IMR-90 (cell line): ENCODE measurements at regions not wholly inside any gene's neighbourhood (a gene's known extent, or its start where the extent isn't known, plus 50 kb on each side); places are given as distances from the start of the nearest gene placed in this dataset.

Experiments used
- ATAC-seq: fragments of 200-7000 bp; cut with Tn5 transposase; 2 replicates; pipeline ENCODE4 v1.9.1; 2020; ENCODE audit warnings: low read depth, mild to moderate bottlenecking, moderate library complexity
- BruUV-seq: library from RNA; stranded (reverse); fragments of 400-500 nt; replicated peaks from 2 replicates; lab custom pipeline; 2021; lab: Mats Ljungman, UMichigan
- CTCF ChIA-PET: fragments of 300-600 bp; formaldehyde crosslinking; extraction: SDS; loops from one replicate; lab custom pipeline; 2021; ENCODE audit warnings: antibody characterized with exemption; lab: Yijun Ruan, JAX
- POLR2A ChIA-PET: fragments of 300-600 bp; sonication (Branson Sonifier 250); formaldehyde crosslinking; loops from one replicate; lab custom pipeline; 2022; ENCODE audit warnings: antibody characterized with exemption; ENCODE audit not compliant: unreplicated experiment; lab: Charles Lee
- DNase-seq: peaks from one replicate; pipeline ENCODE4 v3.0.0; 2013
- H2AFZ ChIP-seq: replicated peaks from 2 replicates; pipeline ENCODE3; 2013; ENCODE audit warnings: low read length, mild to moderate bottlenecking; ENCODE audit not compliant: poor library complexity
- H2AK5ac ChIP-seq: 2 replicates; pipeline ENCODE4 v1.6.1; 2013; ENCODE audit warnings: low read depth, low read length, inconsistent platforms
- H2AK9ac ChIP-seq: replicated peaks from 2 replicates; pipeline ENCODE3; 2013; ENCODE audit warnings: mild to moderate bottlenecking, low read depth, low read length, moderate library complexity; ENCODE audit not compliant: poor library complexity
- H2BK120ac ChIP-seq: 2 replicates; pipeline ENCODE4 v1.6.1; 2013; ENCODE audit warnings: low read depth, low read length, inconsistent platforms
- H2BK15ac ChIP-seq: 3 replicates; pipeline ENCODE4 v1.6.1; 2013; ENCODE audit warnings: low read depth, low read length, inconsistent platforms
- H2BK20ac ChIP-seq: 2 replicates; pipeline ENCODE4 v1.6.1; 2013; ENCODE audit warnings: low read depth, mild to moderate bottlenecking, inconsistent platforms, low read length, moderate library complexity
- H2BK5ac ChIP-seq: 2 replicates; pipeline ENCODE4 v1.6.1; 2013; ENCODE audit warnings: mild to moderate bottlenecking, low read depth, low read length, inconsistent platforms; ENCODE audit not compliant: poor library complexity, severe bottlenecking
- H3K14ac ChIP-seq: replicated peaks from 2 replicates; pipeline ENCODE4 v1.6.1; 2013; ENCODE audit warnings: low read depth, low read length, inconsistent platforms
- H3K18ac ChIP-seq: 2 replicates; pipeline ENCODE4 v1.6.1; 2013; ENCODE audit warnings: low read depth, low read length, control low read depth
- H3K23ac ChIP-seq: 2 replicates; pipeline ENCODE4 v1.6.1; 2013; ENCODE audit warnings: low read depth, low read length, inconsistent platforms
- H3K27ac ChIP-seq: 2 replicates; pipeline ENCODE4 v1.5.1; 2013; ENCODE audit warnings: mild to moderate bottlenecking, control low read depth, low read length; ENCODE audit not compliant: insufficient read depth
- H3K27me3 ChIP-seq: 2 replicates; pipeline ENCODE4 v1.6.1; 2013; ENCODE audit warnings: low read length; ENCODE audit not compliant: control insufficient read depth, insufficient read depth
- H3K36me3 ChIP-seq: 2 replicates; pipeline ENCODE4 v1.6.1; 2013; ENCODE audit warnings: low read length, mixed read lengths; ENCODE audit not compliant: control insufficient read depth, insufficient read depth
- H3K4ac ChIP-seq: 2 replicates; pipeline ENCODE4 v1.6.1; 2013; ENCODE audit warnings: low read depth, low read length, inconsistent platforms
- H3K4me1 ChIP-seq: 2 replicates; pipeline ENCODE4 v1.6.1; 2013; ENCODE audit warnings: low read length, mixed read lengths; ENCODE audit not compliant: control insufficient read depth, insufficient read depth
- H3K4me2 ChIP-seq: 2 replicates; pipeline ENCODE4 v1.6.1; 2013; ENCODE audit warnings: low read depth, mild to moderate bottlenecking, control low read depth, low read length, moderate library complexity
- H3K4me3 ChIP-seq: 2 replicates; pipeline ENCODE4 v1.5.1; 2013; ENCODE audit warnings: low read depth, mild to moderate bottlenecking, control low read depth, low read length, moderate library complexity; ENCODE audit not compliant: insufficient read depth
- H3K56ac ChIP-seq: 2 replicates; pipeline ENCODE4 v1.6.1; 2013; ENCODE audit warnings: low read length, inconsistent platforms; ENCODE audit not compliant: insufficient read depth; ENCODE audit errors: extremely low read depth
- H3K79me1 ChIP-seq, 2 experiments: 2 replicates each; pipeline ENCODE4 v1.6.1; 2013; ENCODE audit warnings: low read length in 2 of 2, inconsistent platforms in 1 of 2, low read depth in 1 of 2
- H3K9ac ChIP-seq: 2 replicates; pipeline ENCODE4 v1.6.1; 2013; ENCODE audit warnings: low read depth, low read length, control low read depth
- H3K9me1 ChIP-seq: 2 replicates; pipeline ENCODE4 v1.6.1; 2013; ENCODE audit warnings: low read length, inconsistent platforms; ENCODE audit not compliant: insufficient read depth
- H3K9me3 ChIP-seq: 2 replicates; pipeline ENCODE4 v1.6.1; 2013; ENCODE audit warnings: low read length; ENCODE audit not compliant: control insufficient read depth, insufficient read depth
- H4K20me1 ChIP-seq: 2 replicates; pipeline ENCODE4 v1.6.1; 2013; ENCODE audit warnings: low read length, inconsistent platforms; ENCODE audit not compliant: insufficient read depth
- H4K5ac ChIP-seq: 2 replicates; pipeline ENCODE4 v1.6.1; 2013; ENCODE audit warnings: mild to moderate bottlenecking, low read depth, low read length, control low read depth
- H4K8ac ChIP-seq, 2 experiments: 2 replicates each; pipeline ENCODE4 v1.6.1; 2013; ENCODE audit warnings: low read depth in 2 of 2, low read length in 2 of 2, control low read depth in 1 of 2, inconsistent platforms in 1 of 2
- H4K91ac ChIP-seq: 2 replicates; pipeline ENCODE4 v1.6.1; 2013; ENCODE audit warnings: low read depth, low read length, inconsistent platforms; ENCODE audit not compliant: insufficient read depth
- BHLHE40 ChIP-seq: fragments of 150-350 bp; IDR thresholded peaks from 2 replicates; pipeline ENCODE4 v1.6.1; 2016; ENCODE audit warnings: mild to moderate bottlenecking, low read depth, low read length
- CEBPB ChIP-seq: IDR thresholded peaks from 2 replicates; pipeline ENCODE4 v1.6.1; 2012; ENCODE audit warnings: low read depth, low read length, improper control_type of control experiment
- CHD1 ChIP-seq: IDR thresholded peaks from 2 replicates; pipeline ENCODE4 v1.6.1; 2012; ENCODE audit warnings: low read depth, low read length, improper control_type of control experiment
- FOS ChIP-seq: fragments of 150-350 bp; IDR thresholded peaks from 2 replicates; pipeline ENCODE4 v1.6.1; 2016; ENCODE audit warnings: low read depth, low read length
- MAFK ChIP-seq: IDR thresholded peaks from 2 replicates; pipeline ENCODE4 v1.6.1; 2012; ENCODE audit warnings: low read depth, low read length, improper control_type of control experiment
- MAZ ChIP-seq: IDR thresholded peaks from 2 replicates; pipeline ENCODE4 v1.6.1; 2012; ENCODE audit warnings: low read depth, mild to moderate bottlenecking, low read length, improper control_type of control experiment, moderate library complexity, borderline replicate concordance
- MXI1 ChIP-seq: IDR thresholded peaks from 2 replicates; pipeline ENCODE4 v1.6.1; 2012; ENCODE audit warnings: low read depth, mild to moderate bottlenecking, low read length, moderate library complexity, borderline replicate concordance
- NFE2L2 ChIP-seq: fragments of 150-350 bp; IDR thresholded peaks from 2 replicates; pipeline ENCODE4 v1.6.1; 2016; ENCODE audit warnings: low read depth, mild to moderate bottlenecking, low read length
- POLR2A ChIP-seq: IDR thresholded peaks from 2 replicates; pipeline ENCODE4 v1.6.1; 2012; ENCODE audit warnings: mild to moderate bottlenecking, low read depth, low read length
- RAD21 ChIP-seq: IDR thresholded peaks from 2 replicates; pipeline ENCODE4 v1.6.1; 2012; ENCODE audit warnings: low read length, improper control_type of control experiment
- RCOR1 ChIP-seq: IDR thresholded peaks from 2 replicates; pipeline ENCODE4 v1.6.1; 2012; ENCODE audit warnings: mild to moderate bottlenecking, low read length, improper control_type of control experiment; ENCODE audit not compliant: insufficient replicate concordance
- RFX5 ChIP-seq: IDR thresholded peaks from 2 replicates; pipeline ENCODE4 v1.8.0; 2012; ENCODE audit warnings: low read depth, mild to moderate bottlenecking, low read length, moderate library complexity
- SMC3 ChIP-seq: fragments of 150-350 bp; IDR thresholded peaks from 2 replicates; pipeline ENCODE4 v1.6.1; 2016; ENCODE audit warnings: low read depth, mild to moderate bottlenecking, antibody characterized with exemption, low read length, moderate library complexity
- dilution Hi-C: fragments of 300-500 bp; cut with HindIII; formaldehyde crosslinking; loops from one replicate; pipeline ENCODE4 v1.14.3; 2018; ENCODE audit warnings: low sequenced_read_pairs; ENCODE audit not compliant: unreplicated experiment
- in situ Hi-C: fragments of 300-500 bp; cut with MboI; formaldehyde crosslinking; loops from 3 replicates; pipeline ENCODE4 v1.14.3; 2019; ENCODE audit warnings: low sequenced_read_pairs, inconsistent platforms, mixed read lengths
- intact Hi-C: fragments of 100-400 bp; cut with micrococcal nuclease; formaldehyde crosslinking; loops from 2 replicates; pipeline ENCODE4 v1.10.0; 2022
- TF ChIP-seq, protein P1 (sequence below): conservative IDR thresholded peaks from 2 replicates; pipeline ENCODE4 v1.5.1; 2012; ENCODE audit warnings: mild to moderate bottlenecking, low read depth, low read length, improper control_type of control experiment
- TF ChIP-seq, protein P2 (sequence below): fragments of 150-350 bp; IDR thresholded peaks from 2 replicates; pipeline ENCODE4 v1.6.1; 2017; ENCODE audit warnings: mild to moderate bottlenecking, antibody characterized with exemption, low read length, low read depth
- TF ChIP-seq, protein P3 (sequence below): fragments of 150-350 bp; IDR thresholded peaks from 2 replicates; pipeline ENCODE4 v1.6.1; 2016; ENCODE audit warnings: low read depth, mild to moderate bottlenecking, low read length, moderate library complexity, borderline replicate concordance

DNA sequence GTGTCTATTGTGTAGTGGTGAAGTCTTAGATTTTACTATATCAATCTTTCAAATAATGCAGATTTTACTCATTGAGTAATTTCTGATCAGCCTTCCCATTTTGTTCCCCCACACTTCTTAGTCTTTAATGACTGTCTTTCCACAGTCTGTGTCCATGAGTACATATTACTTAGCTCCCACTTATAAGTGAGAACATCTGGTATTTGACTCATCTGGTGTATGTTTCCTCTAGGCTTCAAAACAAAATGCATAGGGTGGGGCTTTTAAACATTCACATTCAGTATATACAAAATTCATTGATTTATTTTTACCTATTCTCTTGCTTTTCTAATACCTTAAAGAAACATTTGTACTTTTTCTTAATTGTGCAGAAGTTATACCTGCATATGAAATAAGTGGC is 513.0 kb downstream of the MTRR start:
- CTCF ChIA-PET: no interaction called here
- ATAC-seq: no peak
- H3K56ac ChIP-seq: no peak overlapping the region
- H2BK20ac ChIP-seq: no peak overlapping the region
- in situ Hi-C loops (no loop called here), dilution Hi-C loops (no loop called here), intact Hi-C loops (no loop called here)
- no peak overlapping the region for H2AFZ ChIP-seq
- H3K9me1 ChIP-seq: no peaks in the 10 kb centered on the region
- no peaks in the 10 kb centered on the region for H4K20me1 ChIP-seq
- POLR2A ChIA-PET: no interaction called here
- no peaks in the 10 kb centered on the region for H3K27me3 ChIP-seq
- H3K4ac ChIP-seq: no peak overlapping the region
- no peaks in the 10 kb centered on the region for H3K79me1 ChIP-seq
- BruUV-seq: no TSS peak
- H2BK120ac ChIP-seq: no peak overlapping the region
- H3K23ac ChIP-seq: no peak overlapping the region
- no peaks in the 10 kb centered on the region for H3K4me1 ChIP-seq
- TF ChIP-seq NFE2L2: no peak
- TF ChIP-seq MXI1: no peak
- TF ChIP-seq, protein P1, sequence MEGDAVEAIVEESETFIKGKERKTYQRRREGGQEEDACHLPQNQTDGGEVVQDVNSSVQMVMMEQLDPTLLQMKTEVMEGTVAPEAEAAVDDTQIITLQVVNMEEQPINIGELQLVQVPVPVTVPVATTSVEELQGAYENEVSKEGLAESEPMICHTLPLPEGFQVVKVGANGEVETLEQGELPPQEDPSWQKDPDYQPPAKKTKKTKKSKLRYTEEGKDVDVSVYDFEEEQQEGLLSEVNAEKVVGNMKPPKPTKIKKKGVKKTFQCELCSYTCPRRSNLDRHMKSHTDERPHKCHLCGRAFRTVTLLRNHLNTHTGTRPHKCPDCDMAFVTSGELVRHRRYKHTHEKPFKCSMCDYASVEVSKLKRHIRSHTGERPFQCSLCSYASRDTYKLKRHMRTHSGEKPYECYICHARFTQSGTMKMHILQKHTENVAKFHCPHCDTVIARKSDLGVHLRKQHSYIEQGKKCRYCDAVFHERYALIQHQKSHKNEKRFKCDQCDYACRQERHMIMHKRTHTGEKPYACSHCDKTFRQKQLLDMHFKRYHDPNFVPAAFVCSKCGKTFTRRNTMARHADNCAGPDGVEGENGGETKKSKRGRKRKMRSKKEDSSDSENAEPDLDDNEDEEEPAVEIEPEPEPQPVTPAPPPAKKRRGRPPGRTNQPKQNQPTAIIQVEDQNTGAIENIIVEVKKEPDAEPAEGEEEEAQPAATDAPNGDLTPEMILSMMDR: no peak
- TF ChIP-seq RCOR1: no peak
- no peak for TF ChIP-seq MAFK
- TF ChIP-seq BHLHE40: no peak
- TF ChIP-seq, protein P2, sequence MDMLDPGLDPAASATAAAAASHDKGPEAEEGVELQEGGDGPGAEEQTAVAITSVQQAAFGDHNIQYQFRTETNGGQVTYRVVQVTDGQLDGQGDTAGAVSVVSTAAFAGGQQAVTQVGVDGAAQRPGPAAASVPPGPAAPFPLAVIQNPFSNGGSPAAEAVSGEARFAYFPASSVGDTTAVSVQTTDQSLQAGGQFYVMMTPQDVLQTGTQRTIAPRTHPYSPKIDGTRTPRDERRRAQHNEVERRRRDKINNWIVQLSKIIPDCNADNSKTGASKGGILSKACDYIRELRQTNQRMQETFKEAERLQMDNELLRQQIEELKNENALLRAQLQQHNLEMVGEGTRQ: no peak
- no peak for TF ChIP-seq MAZ
- no peak for TF ChIP-seq CEBPB
- no peak for TF ChIP-seq FOS
- no peak for TF ChIP-seq POLR2A
- no peak for TF ChIP-seq RFX5
- TF ChIP-seq CHD1: no peak
- TF ChIP-seq RAD21: no peak
- TF ChIP-seq, protein P3, sequence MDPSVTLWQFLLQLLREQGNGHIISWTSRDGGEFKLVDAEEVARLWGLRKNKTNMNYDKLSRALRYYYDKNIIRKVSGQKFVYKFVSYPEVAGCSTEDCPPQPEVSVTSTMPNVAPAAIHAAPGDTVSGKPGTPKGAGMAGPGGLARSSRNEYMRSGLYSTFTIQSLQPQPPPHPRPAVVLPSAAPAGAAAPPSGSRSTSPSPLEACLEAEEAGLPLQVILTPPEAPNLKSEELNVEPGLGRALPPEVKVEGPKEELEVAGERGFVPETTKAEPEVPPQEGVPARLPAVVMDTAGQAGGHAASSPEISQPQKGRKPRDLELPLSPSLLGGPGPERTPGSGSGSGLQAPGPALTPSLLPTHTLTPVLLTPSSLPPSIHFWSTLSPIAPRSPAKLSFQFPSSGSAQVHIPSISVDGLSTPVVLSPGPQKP: no peak
- no peak for TF ChIP-seq SMC3
- DNase-seq: no peak
- no peaks in the 10 kb centered on the region for H3K9me3 ChIP-seq
- no peaks in the 10 kb centered on the region for H3K36me3 ChIP-seq
- no peak overlapping the region for H3K27ac ChIP-seq
- no peak overlapping the region for H3K9ac ChIP-seq
- no peak overlapping the region for H4K5ac ChIP-seq
- no peak overlapping the region for H4K91ac ChIP-seq
- H2AK9ac ChIP-seq: no peak overlapping the region
- no peak overlapping the region for H2AK5ac ChIP-seq
- H2BK15ac ChIP-seq: no peak overlapping the region
- no peak overlapping the region for H3K14ac ChIP-seq
- no peak overlapping the region for H2BK5ac ChIP-seq
- H4K8ac ChIP-seq: no peak overlapping the region
- no peak overlapping the region for H3K18ac ChIP-seq
- no peak overlapping the region for H3K4me3 ChIP-seq
- no peak overlapping the region for H3K4me2 ChIP-seq
